GM12878 (cell line): ENCODE measurements at regions not wholly inside any gene's neighbourhood (a gene's known extent, or its start where the extent isn't known, plus 50 kb on each side); places are given as distances from the start of the nearest gene placed in this dataset.

ENCODE experiments used
- ATAC-seq: fragments of 200-7000 bp; cut with Tn5 transposase; 3 replicates; pipeline ENCODE4 v1.9.1; 2020; ENCODE audit warnings: mild to moderate bottlenecking, moderate library complexity
- BruUV-seq: library from RNA; stranded (reverse); fragments of 400-500 nt; replicated peaks from 2 replicates; lab custom pipeline; 2021; lab: Mats Ljungman, UMichigan
- CTCF ChIA-PET: fragments of 300-600 bp; sonication (Branson Sonifier 250); formaldehyde crosslinking; extraction: SDS; loops from one replicate; lab custom pipeline; 2021; ENCODE audit warnings: inconsistent platforms; lab: Yijun Ruan, JAX
- POLR2A ChIA-PET: fragments of 350-600 bp; formaldehyde crosslinking; extraction: SDS; loops from one replicate; lab custom pipeline; 2021; ENCODE audit warnings: inconsistent platforms; lab: Charles Lee
- RAD21 ChIA-PET: fragments of 300-600 bp; sonication (Branson Sonifier 250); formaldehyde crosslinking; loops from one replicate; lab custom pipeline; 2023; ENCODE audit warnings: antibody characterized with exemption; ENCODE audit not compliant: unreplicated experiment; lab: Charles Lee
- SMC1A ChIA-PET: fragments of 300-600 bp; sonication (Branson Sonifier 250); formaldehyde crosslinking; loops from one replicate; lab custom pipeline; 2023; ENCODE audit not compliant: unreplicated experiment, uncharacterized antibody; lab: Charles Lee
- DNase-seq: peaks from one replicate; pipeline ENCODE4 v3.0.0-alpha.2; 2011; ENCODE audit warnings: low read depth, low spot score
- FAIRE-seq: peaks from 3 replicates; lab custom pipeline; 2011; peaks lifted over from hg19 to GRCh38; lab: Jason Lieb, UNC
- H2AFZ ChIP-seq: 2 replicates; pipeline ENCODE4 v1.6.0; 2011; ENCODE audit warnings: low read depth, low read length, control low read depth; ENCODE audit not compliant: control insufficient read depth
- H3K27ac ChIP-seq: 2 replicates; pipeline ENCODE4 v1.5.1; 2011; ENCODE audit warnings: control low read depth; ENCODE audit not compliant: control insufficient read depth, insufficient read depth
- H3K27me3 ChIP-seq, 2 experiments: replicated peaks in 1 of 2; 2 replicates each; pipeline versions ENCODE4 v1.6.0 to v1.6.1; 2011; ENCODE audit warnings: low read length in 1 of 2; ENCODE audit not compliant: control insufficient read depth in 2 of 2, insufficient read depth in 2 of 2
- H3K36me3 ChIP-seq, 2 experiments: 2 replicates each; pipeline ENCODE4 v1.5.1; 2011; ENCODE audit warnings: low read length in 1 of 2; ENCODE audit not compliant: control insufficient read depth in 2 of 2, insufficient read depth in 2 of 2
- H3K4me1 ChIP-seq: 2 replicates; pipeline ENCODE4 v1.6.1; 2011; ENCODE audit warnings: mild to moderate bottlenecking, low read length, moderate library complexity, mixed read lengths; ENCODE audit not compliant: control insufficient read depth, insufficient read depth
- H3K4me2 ChIP-seq: 2 replicates; pipeline ENCODE4 v1.6.0; 2011; ENCODE audit warnings: control low read depth; ENCODE audit not compliant: control insufficient read depth, insufficient read depth
- H3K4me3 ChIP-seq: fragments of 200-600 bp; sonication (generic); 2 replicates; pipeline ENCODE4 v1.5.1; 2016
- H3K79me2 ChIP-seq: 2 replicates; pipeline ENCODE4 v1.6.0; 2011; ENCODE audit warnings: low read length; ENCODE audit not compliant: control insufficient read depth, insufficient read depth
- H3K9ac ChIP-seq: 2 replicates; pipeline ENCODE4 v1.8.0; 2011; ENCODE audit warnings: low read length, control low read depth, mixed read lengths; ENCODE audit not compliant: control insufficient read depth, insufficient read depth
- H3K9me3 ChIP-seq: replicated peaks from 3 replicates; pipeline ENCODE4 v1.5.1; 2011; ENCODE audit warnings: mild to moderate bottlenecking, low read length; ENCODE audit not compliant: control insufficient read depth, insufficient read depth
- H4K20me1 ChIP-seq: 2 replicates; pipeline ENCODE4 v1.6.0; 2011; ENCODE audit not compliant: control insufficient read depth, insufficient read depth
- ATF7 ChIP-seq: fragments of 450-650 bp; IDR thresholded peaks from 2 replicates; pipeline ENCODE4 v1.6.1; 2016; ENCODE audit warnings: low read depth, mild to moderate bottlenecking
- BCL3 ChIP-seq: IDR thresholded peaks from 2 replicates; pipeline ENCODE4 v1.6.1; 2011; ENCODE audit warnings: borderline replicate concordance, low read depth, mild to moderate bottlenecking, moderate library complexity, low read length; ENCODE audit not compliant: insufficient read depth, poor library complexity, severe bottlenecking
- E2F4 ChIP-seq: IDR thresholded peaks from 2 replicates; pipeline ENCODE4 v1.6.1; 2012; ENCODE audit warnings: low read depth, low read length, improper control_type of control experiment
- IRF5 ChIP-seq: fragments of 450-650 bp; IDR thresholded peaks from 2 replicates; pipeline ENCODE4 v1.6.1; 2017; ENCODE audit warnings: borderline replicate concordance
- MTA3 ChIP-seq: IDR thresholded peaks from 2 replicates; pipeline ENCODE4 v1.6.1; 2012; ENCODE audit warnings: low read length, inconsistent platforms, borderline replicate concordance
- MYB ChIP-seq: fragments of 150-350 bp; IDR thresholded peaks from 2 replicates; pipeline ENCODE4 v1.6.1; 2014; ENCODE audit warnings: mild to moderate bottlenecking, low read depth, low read length, borderline replicate concordance
- NFXL1 ChIP-seq: fragments of 450-650 bp; IDR thresholded peaks from 2 replicates; pipeline ENCODE4 v1.6.1; 2017; ENCODE audit warnings: antibody characterized with exemption, mild to moderate bottlenecking, borderline replicate concordance
- PKNOX1 ChIP-seq: fragments of 450-650 bp; IDR thresholded peaks from 2 replicates; pipeline ENCODE4 v1.6.1; 2016; ENCODE audit warnings: mild to moderate bottlenecking
- PML ChIP-seq: IDR thresholded peaks from 2 replicates; pipeline ENCODE4 v1.6.1; 2012; ENCODE audit warnings: low read length, inconsistent platforms
- POU2F2 ChIP-seq: IDR thresholded peaks from 3 replicates; pipeline ENCODE4 v1.6.1; 2011; ENCODE audit warnings: low read depth, mild to moderate bottlenecking, low read length, borderline replicate concordance
- SMC3 ChIP-seq: IDR thresholded peaks from 2 replicates; pipeline ENCODE4 v1.6.1; 2011; ENCODE audit warnings: low read length, improper control_type of control experiment, borderline replicate concordance
- SUPT20H ChIP-seq: IDR thresholded peaks from 2 replicates; pipeline ENCODE4 v1.6.1; 2011; ENCODE audit warnings: low read depth, mild to moderate bottlenecking, low read length, moderate library complexity, borderline replicate concordance; ENCODE audit not compliant: control insufficient read depth
- YY1 ChIP-seq: IDR thresholded peaks from 2 replicates; pipeline ENCODE4 v1.6.1; 2011; ENCODE audit warnings: low read depth, mild to moderate bottlenecking, low read length
- ZNF274 ChIP-seq: IDR thresholded peaks from one replicate; pipeline ENCODE4 v1.8.0; 2011; ENCODE audit not compliant: insufficient read length, insufficient read depth
- WGBS: methylation state at CpG from one replicate; pipeline ENCODE4 v1.1.6; 2016; ENCODE audit warnings: low lambda C conversion rate; ENCODE audit not compliant: insufficient replicate concordance, insufficient coverage; ENCODE audit errors: missing lambda C conversion rate; 5-methylcytosine and 5-hydroxymethylcytosine counted together
- in situ Hi-C: fragments of 300-500 bp; cut with MboI; formaldehyde crosslinking; loops from 9 replicates; pipeline ENCODE4 v1.14.3; 2018; ENCODE audit warnings: mixed read lengths
- intact Hi-C: fragments of 100-400 bp; cut with micrococcal nuclease; formaldehyde crosslinking; loops from one replicate; pipeline ENCODE4 v1.14.2; 2022; ENCODE audit not compliant: unreplicated experiment
- TF ChIP-seq, protein P1 (sequence below): fragments of 450-650 bp; formaldehyde crosslinking; IDR thresholded peaks from 2 replicates; pipeline ENCODE4 v1.5.0; 2022; ENCODE audit warnings: mild to moderate bottlenecking, missing genetic modification characterization

DNA sequence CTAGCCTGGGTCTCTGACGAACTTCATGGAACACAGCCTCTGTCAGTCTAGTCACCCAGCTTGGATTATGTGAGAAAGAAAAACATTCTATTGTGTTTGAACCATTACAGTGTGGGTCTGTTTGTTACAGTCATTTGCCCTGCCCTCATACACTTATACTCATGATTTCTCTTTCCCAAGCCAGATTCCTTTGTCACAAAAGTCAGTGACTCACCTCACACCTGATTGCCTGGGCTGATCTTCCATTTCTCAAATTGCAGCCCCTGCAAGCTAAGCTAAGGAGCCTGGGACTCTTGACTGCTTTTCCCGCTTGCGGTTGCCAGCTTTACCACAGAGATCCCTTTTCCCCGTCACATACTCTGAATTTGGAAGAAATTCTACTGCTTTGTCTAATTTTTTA lies 395.9 kb downstream of the SAMD5 start (continued):
- TF ChIP-seq, protein P1, sequence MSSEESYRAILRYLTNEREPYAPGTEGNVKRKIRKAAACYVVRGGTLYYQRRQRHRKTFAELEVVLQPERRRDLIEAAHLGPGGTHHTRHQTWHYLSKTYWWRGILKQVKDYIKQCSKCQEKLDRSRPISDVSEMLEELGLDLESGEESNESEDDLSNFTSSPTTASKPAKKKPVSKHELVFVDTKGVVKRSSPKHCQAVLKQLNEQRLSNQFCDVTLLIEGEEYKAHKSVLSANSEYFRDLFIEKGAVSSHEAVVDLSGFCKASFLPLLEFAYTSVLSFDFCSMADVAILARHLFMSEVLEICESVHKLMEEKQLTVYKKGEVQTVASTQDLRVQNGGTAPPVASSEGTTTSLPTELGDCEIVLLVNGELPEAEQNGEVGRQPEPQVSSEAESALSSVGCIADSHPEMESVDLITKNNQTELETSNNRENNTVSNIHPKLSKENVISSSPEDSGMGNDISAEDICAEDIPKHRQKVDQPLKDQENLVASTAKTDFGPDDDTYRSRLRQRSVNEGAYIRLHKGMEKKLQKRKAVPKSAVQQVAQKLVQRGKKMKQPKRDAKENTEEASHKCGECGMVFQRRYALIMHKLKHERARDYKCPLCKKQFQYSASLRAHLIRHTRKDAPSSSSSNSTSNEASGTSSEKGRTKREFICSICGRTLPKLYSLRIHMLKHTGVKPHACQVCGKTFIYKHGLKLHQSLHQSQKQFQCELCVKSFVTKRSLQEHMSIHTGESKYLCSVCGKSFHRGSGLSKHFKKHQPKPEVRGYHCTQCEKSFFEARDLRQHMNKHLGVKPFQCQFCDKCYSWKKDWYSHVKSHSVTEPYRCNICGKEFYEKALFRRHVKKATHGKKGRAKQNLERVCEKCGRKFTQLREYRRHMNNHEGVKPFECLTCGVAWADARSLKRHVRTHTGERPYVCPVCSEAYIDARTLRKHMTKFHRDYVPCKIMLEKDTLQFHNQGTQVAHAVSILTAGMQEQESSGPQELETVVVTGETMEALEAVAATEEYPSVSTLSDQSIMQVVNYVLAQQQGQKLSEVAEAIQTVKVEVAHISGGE = no peak
- TF ChIP-seq ZNF274 = no peak

DNA sequence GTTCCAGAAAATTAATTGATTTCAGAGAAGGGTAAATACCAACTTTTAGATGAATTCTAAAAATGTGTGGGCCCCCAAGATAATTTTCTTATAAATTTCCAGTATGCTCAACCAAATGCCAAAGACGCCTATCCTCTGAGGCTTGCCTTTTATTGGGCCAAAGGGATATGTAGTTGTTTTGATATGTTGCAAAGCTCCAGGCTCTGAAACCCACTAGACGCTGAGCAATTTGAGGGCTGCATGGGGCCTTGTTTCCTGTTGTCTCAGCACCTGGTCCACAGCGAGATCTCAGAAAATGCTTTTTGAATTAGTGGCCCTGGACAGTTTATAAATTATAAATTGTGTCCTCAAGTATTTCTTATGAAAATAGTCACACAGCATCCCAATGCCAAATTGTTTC lies 397.2 kb downstream of the SAMD5 start:
- Histone ChIP-seq H3K9me3 (no peaks in the 10 kb centered on the region), H3K79me2 (no peaks in the 10 kb centered on the region), H3K4me1 (no peaks in the 10 kb centered on the region), H3K36me3 (no peaks in the 10 kb centered on the region)
- no peak for ATAC-seq
- RAD21 ChIA-PET = no interaction called here
- 27% methylated on average over 3 of the region's 3 CpGs for WGBS
- in situ Hi-C loops = no loop called here
- no peak for DNase-seq
- TF ChIP-seq PML (no peak), NFXL1 (no peak), ATF7 (no peak), YY1 (no peak), POU2F2 (no peak), BCL3 (no peak), SMC3 (no peak), SUPT20H (no peak), MYB (no peak), MTA3 (no peak), E2F4 (no peak), IRF5 (no peak), PKNOX1 (no peak)
- TF ChIP-seq, all 136 proteins: peak for 0
- no peak overlapping the region for H3K9ac ChIP-seq
- H4K20me1 ChIP-seq = no peaks in the 10 kb centered on the region
- POLR2A ChIA-PET = no interaction called here
- BruUV-seq = no TSS peak
- no peak overlapping the region for H3K4me2 ChIP-seq
- H3K27me3 ChIP-seq = no peaks in the 10 kb centered on the region
- intact Hi-C loops = no loop called here
- CTCF ChIA-PET = no interaction called here
- SMC1A ChIA-PET = no interaction called here
- no peak overlapping the region for H3K4me3 ChIP-seq
- H3K27ac ChIP-seq = no peak overlapping the region
- FAIRE-seq = no peak
- H2AFZ ChIP-seq = no peak overlapping the region
